Thoracic aorta (tissue), 2 donors: ENCODE measurements at regions not wholly inside any gene's neighbourhood (a gene's known extent, or its start where the extent isn't known, plus 50 kb on each side); places are given as distances from the start of the nearest gene placed in this dataset.

Experiments
- ATAC-seq: fragments of 150-250 bp; one replicate; pipeline ENCODE4 v1.8.0; 2017; ENCODE audit warnings: low read depth; ENCODE audit not compliant: insufficient number of reproducible peaks, low FRiP score
- DNase-seq: peaks from one replicate; pipeline ENCODE4 v3.0.0-alpha.2; 2020; ENCODE audit warnings: low spot score
- H3K27ac ChIP-seq, 2 donors: fragments of 200-600 bp; sonication (generic); 1 replicate in 1 of 2; 2 replicates in 1 of 2; pipeline ENCODE4 v1.5.1; 2016; ENCODE audit warnings: mild to moderate bottlenecking in 2 of 2, moderate library complexity in 2 of 2
- H3K27me3 ChIP-seq: fragments of 200-600 bp; sonication (generic); replicated peaks from 2 replicates; pipeline ENCODE4 v1.6.0; 2016; ENCODE audit warnings: mild to moderate bottlenecking; ENCODE audit not compliant: insufficient read depth
- H3K36me3 ChIP-seq: fragments of 200-600 bp; sonication (generic); one replicate; pipeline ENCODE4 v1.5.1; 2016
- H3K4me1 ChIP-seq, 2 donors: fragments of 200-600 bp; sonication (generic); 1 replicate in 1 of 2; 2 replicates in 1 of 2; pipeline versions ENCODE4 v1.5.1 to v1.6.0; 2016; ENCODE audit warnings: low read depth in 2 of 2, mild to moderate bottlenecking in 1 of 2; ENCODE audit not compliant: control insufficient read depth in 1 of 2
- H3K4me3 ChIP-seq: fragments of 200-600 bp; sonication (generic); 2 replicates; pipeline ENCODE4 v1.5.1; 2016; ENCODE audit warnings: mild to moderate bottlenecking
- H3K9me3 ChIP-seq: fragments of 200-600 bp; sonication (generic); 2 replicates; pipeline ENCODE4 v1.5.1; 2016
- CTCF ChIP-seq: fragments of 200-600 bp; sonication (generic); IDR thresholded peaks from one replicate; pipeline ENCODE4 v1.5.1; 2019; ENCODE audit warnings: antibody characterized with exemption

DNA sequence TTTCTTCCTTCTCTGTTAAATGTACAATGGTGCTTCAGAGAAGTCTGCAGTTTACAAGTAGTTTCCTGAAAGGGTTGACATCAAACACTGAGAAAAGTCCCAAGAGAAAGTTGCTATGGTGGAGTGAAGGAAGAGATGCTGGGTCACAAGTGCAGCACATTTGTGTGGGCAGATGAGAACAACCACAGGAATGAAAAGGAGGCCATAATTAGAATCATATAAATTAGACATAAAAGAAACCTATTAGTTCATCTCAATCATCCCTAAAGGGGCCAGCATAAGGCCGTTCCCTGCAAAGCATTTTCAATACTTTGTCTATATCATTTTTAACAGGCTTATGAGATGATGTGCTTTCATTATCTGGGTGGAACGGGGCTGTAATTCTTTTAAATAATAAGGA is 359.2 kb downstream of the IRS2 start:
- DNase-seq (no peak), ATAC-seq (no peak)
- Histone ChIP-seq H3K27me3 (no peaks in the 10 kb centered on the region), H3K4me3 (no peak overlapping the region), H3K27ac (no peak overlapping the region), H3K9me3 (no peaks in the 10 kb centered on the region), H3K36me3 (no peaks in the 10 kb centered on the region), H3K4me1 (no peaks in the 10 kb centered on the region)
- no peak for TF ChIP-seq CTCF

DNA sequence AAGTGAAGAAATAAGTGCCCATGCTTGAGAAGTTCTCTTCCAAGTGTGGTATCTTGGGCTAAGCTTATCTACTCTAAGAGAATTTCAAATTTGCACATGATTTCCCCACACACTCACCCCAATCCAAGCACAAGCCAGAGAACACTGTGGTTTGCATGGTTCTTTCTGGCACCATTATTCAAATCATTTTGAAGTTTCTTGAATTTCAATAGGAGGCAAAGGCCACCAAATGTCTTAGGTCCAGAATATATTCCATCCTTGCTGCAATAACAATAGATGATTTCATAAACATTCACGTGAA is 359.7 kb downstream of the IRS2 start:
- ATAC-seq (no peak), DNase-seq (no peak)
- no peaks in the 10 kb centered on the region for H3K4me1 ChIP-seq
- H3K27me3 ChIP-seq = no peaks in the 10 kb centered on the region
- no peak overlapping the region for H3K27ac ChIP-seq
- H3K4me3 ChIP-seq = no peak overlapping the region
- no peaks in the 10 kb centered on the region for H3K9me3 ChIP-seq
- TF ChIP-seq CTCF = no peak
- no peaks in the 10 kb centered on the region for H3K36me3 ChIP-seq

GRCh38 chr13:109425821-109426689 is 360.3 kb downstream of the IRS2 start:
- DNase-seq (no peak), ATAC-seq (no peak)
- H3K27ac ChIP-seq = no peak overlapping the region
- no peaks in the 10 kb centered on the region for H3K36me3 ChIP-seq
- no peaks in the 10 kb centered on the region for H3K27me3 ChIP-seq
- TF ChIP-seq CTCF = no peak
- H3K4me3 ChIP-seq = no peak overlapping the region
- no peaks in the 10 kb centered on the region for H3K9me3 ChIP-seq
- no peaks in the 10 kb centered on the region for H3K4me1 ChIP-seq

- Histone ChIP-seq H3K4me1 (no peaks in the 10 kb centered on the region), H3K4me3 (no peak overlapping the region), H3K36me3 (no peaks in the 10 kb centered on the region), H3K27me3 (no peaks in the 10 kb centered on the region), H3K9me3 (no peaks in the 10 kb centered on the region), H3K27ac (no peak overlapping the region)
- ATAC-seq (no peak), DNase-seq (no peak)
- TF ChIP-seq CTCF = no peak
These were observed 364.2 kb downstream of the IRS2 start for GRCh38 chr13:109422161-109422560.

DNA sequence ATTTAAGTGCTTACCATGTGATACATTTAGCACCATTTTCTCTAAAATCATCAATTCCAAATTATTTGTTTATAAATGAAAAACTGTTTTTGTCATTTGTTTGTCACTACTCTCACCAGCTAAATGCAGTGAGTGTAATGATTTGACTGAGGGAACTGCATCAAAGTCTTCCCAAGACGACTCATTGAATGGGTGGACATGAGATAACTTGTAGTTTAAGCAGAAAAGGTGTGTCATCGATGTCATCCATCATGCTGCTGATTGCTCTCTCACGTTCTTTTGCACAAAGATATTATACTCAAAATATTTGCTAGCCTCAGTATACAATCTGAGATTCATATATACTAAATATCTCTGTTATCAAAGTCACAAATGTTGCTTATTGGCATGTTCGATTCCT is 366.5 kb downstream of the IRS2 start:
- no peaks in the 10 kb centered on the region for H3K9me3 ChIP-seq
- no peak overlapping the region for H3K4me3 ChIP-seq
- H3K36me3 ChIP-seq = no peaks in the 10 kb centered on the region
- no peaks in the 10 kb centered on the region for H3K27me3 ChIP-seq
- H3K27ac ChIP-seq = no peak overlapping the region
- DNase-seq (no peak), ATAC-seq (no peak)
- TF ChIP-seq CTCF = no peak
- no peaks in the 10 kb centered on the region for H3K4me1 ChIP-seq
